ENCODE measurements at regions not wholly inside any gene's neighbourhood (a gene's known extent, or its start where the extent isn't known, plus 50 kb on each side); places are given as distances from the start of the nearest gene placed in this dataset.
A peak's percentile ranks its signal among the peaks of the same experiment; 100 is the strongest.

DNA sequence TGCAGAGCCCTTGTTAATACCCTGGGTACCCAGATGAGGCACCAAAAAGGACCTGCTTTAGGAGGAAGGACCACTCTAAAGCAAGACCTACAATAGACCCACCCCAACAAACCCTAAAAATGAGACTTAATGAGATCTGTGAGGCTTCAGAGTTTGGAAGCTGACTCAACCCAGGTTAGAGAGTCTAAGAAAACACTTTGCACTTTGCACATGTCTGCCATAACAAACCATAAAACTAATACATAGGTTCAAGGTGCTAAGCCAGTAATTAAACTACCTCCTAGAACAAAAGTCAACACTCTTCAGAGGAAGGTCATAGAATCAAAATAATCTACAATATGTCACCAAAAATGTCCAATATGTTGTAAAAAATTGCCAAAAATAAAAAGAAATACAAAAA, 124.7 kb upstream of the C1orf21 start:
- no peak for DNase-seq (ENCODE audit: low read depth in 4 of 4, low spot score in 2 of 4)

DNA sequence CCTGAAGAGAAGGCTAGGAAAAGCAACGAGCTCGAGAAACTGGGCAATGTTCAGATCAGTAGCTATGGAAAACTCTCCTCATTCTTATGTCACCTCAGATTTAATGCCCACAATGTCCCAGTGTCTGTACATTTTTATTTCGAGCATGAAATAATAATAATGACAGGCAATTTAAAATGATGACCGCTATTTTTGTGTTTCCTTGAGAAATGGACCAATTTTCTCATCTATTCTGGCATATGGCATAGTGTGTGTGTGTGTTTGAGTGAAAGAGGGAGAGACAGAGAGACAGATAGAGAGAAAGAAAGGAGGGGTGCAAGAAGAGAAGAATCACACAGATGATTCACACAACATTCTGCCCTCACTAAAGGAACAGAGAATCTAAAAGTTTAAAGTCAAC, 119.1 kb upstream of the C1orf21 start:
- no peak for DNase-seq (ENCODE audit: low read depth in 4 of 4, low spot score in 2 of 4)

DNA sequence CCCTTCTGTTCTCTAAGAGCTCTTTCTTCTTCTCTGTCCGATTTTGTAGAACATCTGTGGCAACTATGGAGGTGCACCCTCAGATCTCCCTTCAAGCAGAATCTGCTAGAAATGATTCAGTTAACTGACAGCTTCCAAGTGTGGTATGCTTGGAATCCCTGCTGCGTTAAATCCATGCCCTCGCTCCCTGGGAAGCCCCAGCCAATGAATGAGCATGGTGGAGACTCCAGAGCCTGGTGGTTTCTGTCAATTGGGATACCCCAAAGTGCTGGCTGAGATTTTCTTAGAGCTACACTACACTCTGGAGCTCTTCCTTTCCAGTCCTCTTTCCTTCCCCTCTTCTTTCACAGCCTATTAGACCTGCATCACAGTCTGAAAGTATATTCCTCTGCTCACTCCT, 116.3 kb upstream of the C1orf21 start:
- no peak for DNase-seq (ENCODE audit: low read depth in 4 of 4, low spot score in 2 of 4)

DNA sequence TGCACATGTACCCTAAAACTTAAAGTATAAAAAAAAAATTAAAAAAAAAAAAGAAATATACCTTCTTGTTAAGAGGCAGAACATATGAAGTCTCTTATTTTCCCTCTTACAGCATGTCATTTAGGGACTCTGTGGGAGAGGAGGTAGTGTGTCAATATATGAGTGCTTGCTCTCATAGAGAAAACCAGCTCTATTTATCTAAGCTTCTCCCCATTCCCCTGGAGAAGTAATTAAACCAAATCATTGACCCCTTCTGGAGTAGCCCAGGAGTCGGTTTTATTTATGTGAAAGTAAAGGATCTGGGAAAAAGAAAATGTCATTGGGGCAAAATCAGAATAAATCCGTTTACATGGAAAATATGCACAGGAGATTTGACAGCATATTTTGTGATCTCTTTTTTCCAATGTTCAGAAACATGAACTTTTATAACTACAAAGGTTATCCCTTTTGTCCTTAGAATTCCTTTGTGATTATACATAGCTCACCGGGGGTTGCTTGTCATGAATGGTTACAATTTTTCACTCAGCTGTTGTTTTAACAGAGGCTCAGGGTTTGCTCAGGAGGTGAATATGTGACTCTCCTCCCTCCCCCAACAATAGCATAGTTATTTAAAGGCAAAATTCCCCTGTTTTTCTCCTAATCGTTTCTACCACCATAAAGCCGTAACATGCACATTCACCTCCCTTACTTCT, 114.5 kb upstream of the C1orf21 start:
- no peak for DNase-seq (ENCODE audit: low read depth in 4 of 4, low spot score in 2 of 4)

DNA sequence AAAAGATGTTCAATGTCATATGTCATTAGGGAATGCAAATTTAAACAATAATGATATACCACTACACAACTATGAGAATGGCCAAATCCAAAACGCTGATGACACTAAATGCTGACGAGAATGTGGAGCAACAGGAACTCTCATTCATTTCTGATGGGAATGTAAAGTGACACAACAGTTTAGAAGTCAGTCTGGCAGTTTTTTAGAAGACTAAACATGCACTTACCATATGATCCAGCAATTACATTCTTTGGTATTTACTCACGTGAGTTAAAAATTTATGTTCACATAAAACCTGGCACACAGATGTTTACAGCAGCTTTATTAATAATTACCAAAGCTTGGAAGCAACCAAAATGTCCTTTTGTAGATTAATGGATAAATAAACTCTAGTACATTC, 110.4 kb upstream of the C1orf21 start:
- no peak for DNase-seq (ENCODE audit: low read depth in 4 of 4, low spot score in 2 of 4)

DNA sequence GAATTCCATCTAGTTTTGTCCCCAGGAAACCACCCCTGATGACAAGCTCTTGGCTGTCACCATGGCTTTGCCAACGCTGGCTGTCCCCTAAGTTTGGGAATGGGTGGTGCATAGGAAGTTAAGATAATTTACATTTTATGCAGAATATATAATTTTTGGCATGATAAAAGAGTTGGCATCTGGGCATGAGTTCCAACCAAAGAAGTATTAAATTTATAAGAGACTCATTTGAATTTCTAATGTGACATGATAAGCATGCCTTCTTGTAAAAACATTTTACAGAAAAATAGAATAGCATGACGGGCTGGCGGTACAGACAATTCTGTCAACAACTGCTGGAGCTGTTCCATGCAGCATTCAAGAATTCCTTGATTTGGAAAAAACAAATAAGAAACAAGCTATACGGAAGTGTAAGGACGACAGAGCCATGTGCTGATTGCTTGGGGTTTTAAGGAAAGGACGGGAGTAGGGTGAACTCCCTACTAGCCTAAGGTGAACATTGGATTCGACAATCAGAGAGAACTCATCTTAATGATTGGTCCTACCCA, 106.8 kb upstream of the C1orf21 start:
- DNase-seq (ENCODE audit: low read depth in 4 of 4, low spot score in 2 of 4): no peak

DNA sequence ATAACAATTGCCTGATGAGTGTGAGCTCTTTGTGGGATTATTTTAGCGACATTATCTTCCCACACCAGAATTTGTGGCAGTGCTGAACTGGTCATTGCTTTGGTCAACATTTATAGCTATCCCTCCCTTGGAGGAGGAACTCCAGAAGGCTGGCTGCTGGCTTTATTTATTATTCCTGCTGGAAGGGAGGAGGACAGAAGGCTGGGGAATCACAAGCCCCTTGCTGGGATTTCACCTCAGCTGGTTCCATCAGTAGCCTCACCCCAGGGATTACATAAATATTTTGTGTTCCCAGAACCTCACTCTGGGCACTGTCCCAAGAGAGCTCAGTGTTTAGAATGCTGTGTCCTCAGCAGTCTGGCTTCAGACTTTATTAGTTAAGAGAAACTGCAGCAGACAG, 102.8 kb upstream of the C1orf21 start:
- no peak for DNase-seq (ENCODE audit: low read depth in 4 of 4, low spot score in 2 of 4)

DNA sequence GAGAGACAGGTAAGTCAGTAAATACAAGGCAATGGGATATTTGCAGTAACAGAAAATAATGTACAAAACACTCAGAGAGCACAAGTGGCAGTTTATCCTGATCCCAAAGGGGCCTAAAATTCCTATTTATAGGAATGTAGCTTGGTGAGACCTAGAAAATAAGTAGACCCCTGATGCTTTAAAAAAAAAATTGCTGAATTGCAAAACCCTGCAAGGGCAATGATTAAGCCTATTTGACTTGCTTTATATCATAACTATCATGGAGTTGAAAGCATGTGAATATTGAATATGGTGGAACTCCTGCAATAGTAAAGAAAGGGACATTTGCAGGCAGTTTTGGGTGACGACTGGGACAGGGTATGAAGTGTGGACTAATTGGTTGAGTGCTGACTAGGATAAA, 101.9 kb upstream of the C1orf21 start:
- no peak for DNase-seq (ENCODE audit: low read depth in 4 of 4, low spot score in 2 of 4)

DNA sequence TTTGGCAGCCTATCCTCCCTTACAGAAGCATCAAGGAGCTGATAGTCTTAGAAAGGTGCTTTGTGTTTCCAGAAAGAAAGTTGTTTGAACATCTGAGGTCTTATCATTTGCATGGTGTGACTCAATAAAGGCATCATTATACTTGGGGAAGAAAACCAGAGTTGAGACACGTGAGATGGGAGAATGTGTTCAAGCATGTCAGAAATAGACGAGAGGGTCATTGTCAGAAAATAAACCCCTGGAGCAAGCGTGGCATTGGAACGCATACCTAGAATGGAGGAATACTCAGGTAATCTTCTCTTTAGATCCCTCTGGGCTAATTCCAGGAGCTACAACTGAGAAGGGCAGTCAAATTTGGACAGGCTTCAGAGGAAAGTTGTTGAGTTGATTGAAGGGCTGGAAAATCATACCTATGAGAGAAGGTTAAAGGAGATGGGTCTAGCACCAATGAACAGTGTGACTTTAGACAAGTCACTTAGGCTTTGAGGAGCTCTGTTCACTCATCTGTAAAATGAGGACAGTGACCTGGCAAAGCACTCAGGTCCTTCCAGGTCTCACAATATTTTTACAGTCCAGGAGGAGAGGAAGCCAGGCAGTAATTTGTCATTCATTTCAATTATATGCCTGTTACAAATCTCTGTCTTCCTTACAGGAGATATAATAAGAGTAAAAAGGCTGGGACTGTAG, 101.3 kb upstream of the C1orf21 start:
- no peak for DNase-seq (ENCODE audit: low read depth in 4 of 4, low spot score in 2 of 4)

DNA sequence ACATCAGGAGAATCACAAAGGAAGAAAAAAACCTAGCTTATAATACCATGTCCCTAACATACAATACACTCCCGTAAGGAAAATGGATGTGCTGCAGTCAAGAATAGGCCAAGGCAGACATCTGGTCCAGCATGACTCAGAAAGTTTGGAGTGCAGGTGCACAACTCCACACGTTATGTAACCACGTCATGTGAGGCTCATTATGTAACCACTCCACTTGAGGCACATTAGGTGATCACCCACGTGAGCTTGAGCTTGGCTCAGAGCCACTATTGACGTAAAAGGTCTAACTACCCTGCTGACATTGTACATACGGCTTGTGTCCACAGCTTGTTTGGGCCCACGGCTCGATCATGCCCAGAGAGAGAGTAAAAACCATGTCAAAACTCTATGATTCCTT, 99.8 kb upstream of the C1orf21 start:
- no peak for DNase-seq (ENCODE audit: low read depth in 4 of 4, low spot score in 2 of 4)

DNA sequence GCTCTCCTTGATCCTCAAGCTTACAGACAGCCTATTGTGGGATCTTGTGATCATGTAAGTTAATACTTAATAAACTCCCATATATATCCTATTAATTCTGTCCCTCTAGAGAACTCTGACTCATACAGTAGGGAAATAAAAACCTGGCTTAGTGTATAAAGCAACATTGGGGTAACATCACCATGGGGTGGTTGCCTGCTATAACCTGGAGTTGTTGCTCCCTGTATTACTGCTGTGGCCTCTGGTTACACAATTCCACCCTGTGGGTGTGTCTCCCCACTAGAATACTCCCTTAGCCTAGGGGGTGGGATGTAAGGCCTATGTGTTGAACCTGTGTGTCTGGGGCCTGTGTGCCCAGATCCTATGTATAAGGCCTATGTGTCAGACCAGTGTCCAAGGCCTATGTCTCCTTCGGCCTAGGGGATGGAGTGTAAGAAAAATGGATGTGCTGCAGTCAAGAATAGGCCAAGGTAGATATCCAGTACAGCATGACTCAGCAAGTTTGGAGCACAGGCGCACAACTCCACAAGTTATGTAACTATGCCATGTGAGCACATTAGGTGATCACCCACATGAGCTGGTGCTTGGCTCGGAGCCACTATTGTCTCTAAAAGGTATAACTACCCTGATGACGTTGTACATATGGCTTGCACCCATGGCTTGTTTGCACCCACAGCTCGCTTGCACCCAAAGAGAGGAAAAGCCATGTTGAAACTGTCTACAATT, 96.8 kb upstream of the C1orf21 start:
- no peak for DNase-seq (ENCODE audit: low read depth in 4 of 4, low spot score in 2 of 4)

DNA sequence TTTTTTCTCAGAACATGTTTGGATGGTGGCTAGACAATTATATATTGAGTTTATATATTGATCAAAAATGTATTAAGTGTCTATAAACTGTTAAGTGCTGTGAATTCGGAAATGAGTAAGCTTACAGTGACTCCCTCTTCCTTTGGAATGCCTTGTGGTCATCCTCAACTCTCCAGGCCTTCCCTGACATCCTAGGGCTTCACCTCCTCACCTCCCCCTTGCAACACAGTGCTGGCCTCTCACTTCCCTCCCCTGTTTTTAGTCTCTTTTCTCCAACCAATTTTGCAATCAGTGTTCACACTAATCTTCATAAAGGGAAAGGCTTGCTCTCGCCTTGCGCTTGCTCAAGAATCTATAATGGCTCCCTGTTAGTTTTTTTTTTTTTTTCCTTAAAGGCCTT, 95.1 kb upstream of the C1orf21 start:
- no peak for DNase-seq (ENCODE audit: low read depth in 4 of 4, low spot score in 2 of 4)

DNA sequence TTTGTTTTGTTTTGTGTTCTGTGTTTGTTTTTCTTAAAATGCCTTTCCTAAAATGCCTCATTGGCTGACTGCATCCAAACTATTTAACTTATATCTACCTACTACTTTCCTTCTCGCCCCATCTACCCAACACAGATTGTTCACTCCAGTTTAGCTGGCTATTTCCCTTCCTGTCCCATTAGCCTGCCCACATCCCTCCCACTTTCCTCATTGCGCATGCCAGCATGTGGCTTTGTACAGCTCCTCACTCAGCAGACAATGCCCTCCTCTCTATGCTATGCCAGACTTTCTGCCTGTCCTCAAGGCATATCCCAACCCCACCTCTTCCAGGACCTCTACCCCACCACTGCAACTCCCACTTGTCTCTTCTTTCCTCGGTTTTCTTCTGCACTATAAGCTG, 94.7 kb upstream of the C1orf21 start:
- no peak for DNase-seq (ENCODE audit: low read depth in 4 of 4, low spot score in 2 of 4)

DNA sequence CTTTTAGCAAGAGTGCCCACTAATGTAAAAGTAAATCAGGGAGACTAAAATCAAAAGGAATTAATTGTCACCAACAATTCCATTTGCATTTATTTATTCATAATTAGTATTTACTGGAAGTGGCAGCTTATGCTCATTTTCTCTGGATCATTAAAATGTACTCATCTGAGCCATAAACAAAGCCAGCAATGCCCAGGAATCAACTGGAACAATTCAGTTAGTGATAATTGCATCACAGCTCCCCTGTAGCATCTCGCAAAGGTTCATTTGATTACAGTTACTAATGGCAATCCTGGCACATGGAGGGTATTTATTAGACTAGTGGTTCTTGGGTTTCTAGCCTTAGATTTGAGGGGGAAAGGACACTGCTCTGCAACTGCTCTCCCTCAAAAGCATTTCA, 92.7 kb upstream of the C1orf21 start:
- DNase-seq (ENCODE audit: low read depth in 4 of 4, low spot score in 2 of 4): no peak

DNA sequence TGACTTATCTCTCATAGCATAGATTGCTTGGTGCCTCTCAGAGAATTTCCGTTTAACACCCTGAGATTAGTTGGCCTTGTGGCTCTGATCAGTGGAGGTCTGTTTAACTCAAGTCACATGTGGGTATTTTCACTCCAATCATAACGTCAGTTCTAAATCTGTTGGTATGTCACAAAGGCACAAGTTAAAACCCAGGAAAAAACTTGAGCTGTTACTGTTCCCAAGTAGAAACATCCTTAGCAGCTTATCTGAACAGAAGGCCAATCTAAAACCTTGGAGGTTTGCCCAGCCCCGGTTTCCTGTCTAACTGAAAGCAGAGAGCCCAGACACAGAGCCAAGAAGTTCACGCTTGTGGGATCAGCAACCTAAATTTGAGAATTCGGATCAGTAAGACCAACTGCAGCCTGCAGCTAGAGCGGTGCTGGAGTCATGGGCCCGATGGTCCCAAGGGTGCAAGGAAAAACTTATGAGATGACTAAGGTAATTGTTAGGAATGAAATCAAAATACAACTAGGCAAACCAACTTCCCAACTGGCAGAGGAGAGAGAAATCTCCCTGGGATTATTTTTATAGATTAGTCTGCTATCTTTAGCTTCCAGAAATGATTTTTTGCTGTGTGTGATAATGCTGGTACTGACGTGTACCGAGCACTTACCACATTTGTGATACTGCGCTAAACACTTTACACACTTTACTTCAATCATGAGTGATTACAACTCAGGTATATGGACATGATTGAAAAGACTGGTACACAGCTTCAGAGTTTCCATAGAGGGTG, 90.2 kb upstream of the C1orf21 start:
- DNase-seq (ENCODE audit: low read depth in 4 of 4, low spot score in 2 of 4): peak; percentile 30 to 58 (median 44)

DNA sequence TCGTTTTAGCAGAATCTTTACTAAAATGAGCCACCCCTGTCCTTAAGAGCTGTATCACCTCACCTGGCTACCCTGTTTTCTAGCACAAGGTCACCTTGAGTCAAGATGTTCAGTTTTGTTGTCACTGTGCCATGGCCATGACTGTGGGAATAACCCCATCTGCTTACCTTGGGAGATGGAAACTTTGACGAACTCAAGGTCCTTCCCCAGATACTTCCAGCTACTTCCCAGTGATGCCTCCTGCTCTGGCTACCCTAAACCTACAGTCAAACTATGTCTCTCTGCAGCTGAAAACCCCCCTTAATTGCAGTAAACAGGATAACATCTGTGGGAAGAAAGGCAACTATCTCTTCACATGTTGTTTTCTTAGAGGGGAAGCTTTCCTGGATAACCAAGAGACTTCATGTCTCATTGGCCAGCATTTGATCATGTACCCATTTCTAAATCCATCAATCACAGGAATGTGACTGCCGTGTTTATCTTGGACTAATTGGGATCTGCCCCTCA, 89.5 kb upstream of the C1orf21 start:
- no peak for DNase-seq (ENCODE audit: low read depth in 4 of 4, low spot score in 2 of 4)

DNA sequence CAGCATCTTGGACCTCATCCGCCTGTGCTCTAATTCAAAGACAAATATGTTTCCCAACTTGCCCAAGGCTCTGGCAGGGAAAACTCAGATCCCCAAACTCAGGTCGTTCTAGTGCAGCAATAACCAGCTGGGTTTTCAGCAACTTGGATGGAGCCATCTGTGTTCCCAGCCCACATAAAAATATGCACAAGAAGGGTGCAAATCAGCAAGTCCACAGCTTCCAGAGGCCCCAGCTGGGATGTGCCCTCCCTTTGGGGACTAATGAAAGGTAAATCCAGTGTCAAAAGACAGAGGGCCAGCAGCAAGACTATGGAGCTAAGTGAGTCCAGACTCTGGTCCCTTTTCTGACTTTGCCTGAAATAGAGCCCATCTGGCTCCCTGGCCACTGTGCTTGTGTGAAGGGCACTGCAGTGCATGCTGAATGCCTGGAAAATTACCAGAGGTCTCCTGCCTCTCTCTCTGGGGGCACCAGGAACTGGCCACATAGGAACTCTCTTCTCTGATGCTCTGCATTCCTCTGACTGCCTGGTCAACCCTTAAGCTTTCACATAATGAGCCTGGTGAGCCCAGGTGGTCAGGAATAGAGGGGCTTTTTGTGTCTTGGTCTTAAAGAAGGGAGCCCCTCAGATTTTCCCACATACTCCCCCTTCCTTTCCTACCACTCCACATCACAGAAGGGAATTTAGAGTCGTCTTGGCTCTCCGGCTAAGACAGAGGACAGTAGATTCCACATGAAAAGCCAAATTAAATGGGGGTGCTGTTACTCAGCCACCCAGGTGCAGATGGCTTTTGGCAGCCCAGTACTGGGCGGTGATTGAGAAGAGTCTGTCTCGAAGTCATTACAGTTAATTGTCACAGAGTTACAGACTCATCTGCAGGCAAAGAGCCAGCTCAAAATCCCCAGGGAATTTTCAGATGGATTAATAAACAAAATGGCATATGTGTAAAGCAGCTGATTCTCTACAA, 88.1 kb upstream of the C1orf21 start:
- no peak for DNase-seq (ENCODE audit: low read depth in 4 of 4, low spot score in 2 of 4)

DNA sequence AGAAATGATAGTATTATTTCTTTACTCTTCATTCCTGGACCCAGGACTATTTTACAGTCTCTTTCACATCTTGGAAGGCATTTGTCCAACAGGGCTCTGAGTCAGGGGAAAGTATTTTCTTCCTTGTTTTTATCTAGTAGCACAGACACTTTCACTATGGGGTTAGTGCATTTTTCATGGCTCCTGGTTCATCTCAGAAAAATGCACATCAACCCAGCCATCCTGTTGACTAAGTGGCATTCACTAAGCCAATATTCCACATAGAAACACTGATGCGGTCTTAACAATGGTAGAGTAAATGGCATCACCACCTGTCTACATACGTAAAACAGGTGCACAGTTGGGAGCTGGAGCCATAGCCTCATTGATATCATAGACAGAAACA, 87.4 kb upstream of the C1orf21 start:
- no peak for DNase-seq (ENCODE audit: low read depth in 4 of 4, low spot score in 2 of 4)

DNA sequence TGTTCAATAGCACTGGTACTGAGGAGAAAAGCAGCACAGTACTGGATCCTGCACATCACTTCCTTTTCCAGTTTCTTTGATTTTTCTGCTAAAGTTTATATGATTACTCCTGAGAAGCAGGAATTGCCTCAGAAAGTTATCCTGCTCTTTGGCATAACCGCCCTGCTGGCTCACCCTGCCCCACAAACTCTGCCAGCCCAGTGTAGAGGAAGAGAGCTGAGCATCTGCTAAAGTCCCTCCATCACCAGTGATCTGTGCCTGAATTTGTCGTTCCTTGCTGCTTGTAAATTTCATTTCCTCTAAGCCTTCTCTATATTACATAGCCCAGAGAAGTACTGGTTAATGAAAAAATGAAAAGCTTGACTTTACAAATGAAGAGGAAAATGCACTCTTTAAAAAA, 87.0 kb upstream of the C1orf21 start:
- no peak for DNase-seq (ENCODE audit: low read depth in 4 of 4, low spot score in 2 of 4)

DNA sequence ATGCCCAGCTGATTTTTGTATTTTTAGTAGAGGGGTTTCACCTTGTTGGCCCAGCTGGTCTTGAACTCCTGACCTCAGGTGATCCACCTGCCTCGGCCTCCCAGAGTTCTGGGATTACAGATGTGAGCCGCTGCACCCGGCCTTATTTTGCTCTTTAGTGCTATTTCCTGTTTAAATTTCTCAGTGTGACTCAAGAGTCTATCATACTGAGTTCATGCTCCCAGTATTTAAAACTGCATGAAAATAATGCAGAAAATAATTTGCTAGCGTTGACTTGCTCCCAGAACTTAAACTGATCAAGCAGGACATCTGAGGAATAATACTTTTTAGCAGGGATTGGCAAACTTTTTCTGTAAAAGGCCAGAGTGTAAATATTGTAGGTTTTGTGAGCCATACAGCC, 86.4 kb upstream of the C1orf21 start:
- no peak for DNase-seq (ENCODE audit: low read depth in 4 of 4, low spot score in 2 of 4)

Measured in left renal cortex interstitium (tissue), 4 donors.